Prostate gland (tissue), 2 donors: ENCODE measurements at regions not wholly inside any gene's neighbourhood (a gene's known extent, or its start where the extent isn't known, plus 50 kb on each side); places are given as distances from the start of the nearest gene placed in this dataset.
A peak's percentile ranks its signal among the peaks of the same experiment; 100 is the strongest.

Source experiments
- DNase-seq: peaks from one replicate; pipeline ENCODE4 v3.0.0-alpha.2; 2019; ENCODE audit warnings: low spot score
- H3K27ac ChIP-seq, 2 donors: fragments of 200-600 bp; sonication (generic); 2 replicates each; pipeline ENCODE4 v1.5.1; 2017 to 2019
- H3K27me3 ChIP-seq: fragments of 200-600 bp; sonication (generic); replicated peaks from 2 replicates; pipeline ENCODE4 v1.5.1; 2019; ENCODE audit not compliant: insufficient read depth
- H3K36me3 ChIP-seq, 2 donors: fragments of 200-600 bp; sonication (generic); 1 replicate in 1 of 2; 2 replicates in 1 of 2; pipeline versions ENCODE4 v1.5.1 to v1.8.1; 2017 to 2019
- H3K4me1 ChIP-seq: fragments of 200-600 bp; sonication (generic); replicated peaks from 2 replicates; pipeline ENCODE4 v1.5.1; 2019
- H3K4me3 ChIP-seq, 2 donors: fragments of 200-600 bp; sonication (generic); 2 replicates each; pipeline ENCODE4 v1.5.1; 2017 to 2019
- H3K9me3 ChIP-seq: fragments of 200-600 bp; sonication (generic); 2 replicates; pipeline ENCODE4 v1.5.1; 2017
- CTCF ChIP-seq, 4 experiments: fragments of 200-600 bp in 2 of 4; fragments of 450-650 bp in 2 of 4; sonication (generic) in 2 of 4; IDR thresholded peaks; 1 replicate in 3 of 4; 2 replicates in 1 of 4; pipeline ENCODE4 v1.5.1; 2016 to 2019; ENCODE audit warnings: antibody characterized with exemption in 4 of 4, mild to moderate bottlenecking in 2 of 4, moderate library complexity in 2 of 4
- POLR2A ChIP-seq: fragments of 450-650 bp; IDR thresholded peaks from one replicate; pipeline ENCODE4 v1.6.1; 2016; ENCODE audit warnings: antibody characterized with exemption, mild to moderate bottlenecking
- POLR2AphosphoS5 ChIP-seq: sonication (generic); formaldehyde crosslinking; IDR thresholded peaks from one replicate; pipeline ENCODE4 v1.6.1; 2017; ENCODE audit warnings: antibody characterized with exemption
- WGBS: methylation state at CpG from one replicate; pipeline ENCODE4 v1.1.5; 2018; 5-methylcytosine and 5-hydroxymethylcytosine counted together
- intact Hi-C: fragments of 100-400 bp; cut with DNase I; formaldehyde crosslinking; loops from one replicate; pipeline ENCODE4 v1.14.2; 2022

- 61% methylated on average over 5 of the region's 5 CpGs for WGBS
- Histone ChIP-seq H3K27ac (no peak overlapping the region), H3K9me3 (no peaks in the 10 kb centered on the region), H3K4me1 (no peaks in the 10 kb centered on the region), H3K36me3 (no peaks in the 10 kb centered on the region), H3K27me3 (no peaks in the 10 kb centered on the region), H3K4me3 (no peak overlapping the region)
- TF ChIP-seq CTCF (IDR thresholded peaks at IDR 0.05): no peak
- TF ChIP-seq POLR2AphosphoS5: no peak
- no peak for TF ChIP-seq POLR2A
- intact Hi-C loops: no loop called here
- no peak for DNase-seq
Measured at GRCh38 chr18:71431171-71431570, 1113.0 kb downstream of the CBLN2 start.

GRCh38 chr18:71426441-71426840 is 1117.7 kb downstream of the CBLN2 start:
- no peak overlapping the region for H3K27ac ChIP-seq
- H3K36me3 ChIP-seq: no peaks in the 10 kb centered on the region
- H3K9me3 ChIP-seq: no peaks in the 10 kb centered on the region
- no peaks in the 10 kb centered on the region for H3K27me3 ChIP-seq
- DNase-seq: no peak
- no peak overlapping the region for H3K4me3 ChIP-seq
- peak in 1 of 4 experiments; percentile 23 for TF ChIP-seq CTCF (IDR thresholded peaks at IDR 0.05)
- TF ChIP-seq POLR2A: no peak
- TF ChIP-seq POLR2AphosphoS5: no peak
- intact Hi-C loops: no loop called here
- no peaks in the 10 kb centered on the region for H3K4me1 ChIP-seq

GRCh38 chr18:71405169-71405809 is 1116.4 kb downstream of the SOCS6 start:
- Histone ChIP-seq H3K27me3 (no peaks in the 10 kb centered on the region), H3K4me1 (no peaks in the 10 kb centered on the region), H3K36me3 (no peaks in the 10 kb centered on the region), H3K27ac (no peak overlapping the region), H3K4me3 (no peak overlapping the region), H3K9me3 (no peaks in the 10 kb centered on the region)
- intact Hi-C loops: no loop called here
- no peak for DNase-seq
- 69% methylated on average over 8 of the region's 8 CpGs for WGBS
- TF ChIP-seq POLR2AphosphoS5: no peak
- no peak for TF ChIP-seq CTCF (IDR thresholded peaks at IDR 0.05)
- TF ChIP-seq POLR2A: no peak

- Histone ChIP-seq H3K27ac (no peak overlapping the region), H3K4me3 (no peak overlapping the region), H3K4me1 (no peaks in the 10 kb centered on the region), H3K9me3 (no peaks in the 10 kb centered on the region), H3K27me3 (no peaks in the 10 kb centered on the region), H3K36me3 (no peaks in the 10 kb centered on the region)
- intact Hi-C loops: no loop called here
- DNase-seq: no peak
- TF ChIP-seq POLR2AphosphoS5 (no peak), CTCF (IDR thresholded peaks at IDR 0.05) (no peak), POLR2A (no peak)
- 70% methylated on average over 2 of the region's 2 CpGs for WGBS
Measured at GRCh38 chr18:71403501-71403900, 1114.7 kb downstream of the SOCS6 start.

GRCh38 chr18:71398531-71398930 is 1109.7 kb downstream of the SOCS6 start:
- H3K4me3 ChIP-seq: no peak overlapping the region
- no peaks in the 10 kb centered on the region for H3K9me3 ChIP-seq
- H3K36me3 ChIP-seq: no peaks in the 10 kb centered on the region
- no peak for TF ChIP-seq CTCF (IDR thresholded peaks at IDR 0.05)
- no peak for TF ChIP-seq POLR2A
- TF ChIP-seq POLR2AphosphoS5: no peak
- H3K27me3 ChIP-seq: no peaks in the 10 kb centered on the region
- intact Hi-C loops: no loop called here
- no peak overlapping the region for H3K27ac ChIP-seq
- no peak for DNase-seq
- WGBS: 42% methylated on average over 4 of the region's 4 CpGs
- no peaks in the 10 kb centered on the region for H3K4me1 ChIP-seq
